NCI-H82 treated with DMSO at 0.1 percent for 48 hours (cell line): ENCODE measurements at regions not wholly inside any gene's neighbourhood (a gene's known extent, or its start where the extent isn't known, plus 50 kb on each side); places are given as distances from the start of the nearest gene placed in this dataset.

Source experiments
- DNase-seq: peaks from one replicate; lab custom pipeline; 2025; ENCODE audit not compliant: unreplicated experiment; lab: John Stamatoyannopoulos, UW

DNA sequence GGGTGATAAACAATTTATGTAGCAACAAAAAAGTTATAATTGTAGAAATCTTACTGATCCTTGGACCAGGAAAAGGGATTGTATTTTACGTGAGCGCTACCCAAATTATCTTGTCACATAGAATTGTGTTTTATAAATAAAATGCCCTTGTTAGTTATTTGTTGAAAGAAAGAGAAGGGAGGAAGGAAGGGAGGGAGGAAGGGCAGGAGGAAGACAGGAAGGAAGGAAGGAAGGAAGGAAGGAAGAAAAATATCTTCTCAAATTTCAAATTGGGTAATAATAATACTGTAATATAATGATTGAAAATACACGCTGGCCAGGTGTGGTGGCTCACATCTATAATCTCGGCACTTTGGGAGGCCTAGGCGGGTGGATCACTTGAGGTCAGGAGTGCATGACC, 206.2 kb upstream of the TLL1 start:
- DNase-seq, result no peak

DNA sequence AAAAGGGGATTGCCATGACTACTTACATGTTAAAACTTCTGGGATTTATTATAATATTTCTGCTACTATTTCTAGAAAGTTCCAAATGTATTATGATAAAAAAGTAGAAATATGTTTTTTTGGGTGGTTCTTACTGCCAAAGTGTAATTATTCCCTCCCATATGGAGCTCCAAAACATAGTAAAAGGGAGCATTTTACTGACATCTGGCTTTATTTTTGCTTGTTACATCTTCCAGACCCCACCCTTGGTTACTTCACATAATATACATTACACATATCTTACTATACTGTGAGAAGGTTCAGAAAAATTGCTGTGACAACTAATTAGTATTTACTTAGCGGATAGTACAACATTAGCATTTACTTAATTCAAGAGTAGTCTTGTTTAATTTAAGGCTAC, 205.1 kb upstream of the TLL1 start:
- no peak for DNase-seq

DNA sequence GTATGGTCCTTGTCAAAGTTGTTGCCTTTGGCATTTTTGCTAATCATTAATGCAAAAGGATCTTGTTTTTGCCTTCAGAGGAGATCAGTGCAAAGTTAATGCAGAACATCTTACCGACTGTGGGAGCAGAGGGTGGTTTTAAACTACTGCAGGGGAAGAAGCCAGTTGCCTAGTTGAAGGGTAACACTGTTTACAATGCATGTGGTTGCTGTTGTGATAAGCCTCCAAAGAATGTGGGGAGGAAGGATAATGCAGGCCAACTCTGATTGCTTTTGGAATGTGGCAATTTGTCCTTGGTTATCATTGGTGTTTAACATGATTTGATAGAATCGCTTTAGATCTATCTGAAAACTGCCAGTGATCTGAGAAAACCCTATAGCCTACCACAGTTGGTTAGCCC, 204.3 kb upstream of the TLL1 start:
- DNase-seq, result no peak

DNA sequence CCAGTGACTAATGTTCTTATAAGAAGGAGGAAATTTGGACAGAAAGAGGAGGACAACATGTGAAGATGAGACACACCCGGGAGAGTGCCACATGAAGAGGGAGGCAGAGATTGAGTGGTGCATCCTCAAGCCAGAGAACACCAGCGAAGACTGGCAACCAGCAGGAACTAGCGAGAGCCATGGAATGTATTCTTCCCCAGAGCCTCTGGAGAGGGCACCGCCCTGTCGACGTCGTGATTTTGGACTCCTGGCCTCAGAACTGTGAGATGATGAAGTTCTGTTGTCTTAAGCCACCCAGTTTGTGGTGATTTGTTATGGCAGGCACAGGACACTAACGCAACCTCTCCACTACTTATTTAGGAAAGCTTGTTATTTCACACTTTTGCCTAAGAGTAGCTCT, 196.0 kb upstream of the TLL1 start:
- no peak for DNase-seq

DNA sequence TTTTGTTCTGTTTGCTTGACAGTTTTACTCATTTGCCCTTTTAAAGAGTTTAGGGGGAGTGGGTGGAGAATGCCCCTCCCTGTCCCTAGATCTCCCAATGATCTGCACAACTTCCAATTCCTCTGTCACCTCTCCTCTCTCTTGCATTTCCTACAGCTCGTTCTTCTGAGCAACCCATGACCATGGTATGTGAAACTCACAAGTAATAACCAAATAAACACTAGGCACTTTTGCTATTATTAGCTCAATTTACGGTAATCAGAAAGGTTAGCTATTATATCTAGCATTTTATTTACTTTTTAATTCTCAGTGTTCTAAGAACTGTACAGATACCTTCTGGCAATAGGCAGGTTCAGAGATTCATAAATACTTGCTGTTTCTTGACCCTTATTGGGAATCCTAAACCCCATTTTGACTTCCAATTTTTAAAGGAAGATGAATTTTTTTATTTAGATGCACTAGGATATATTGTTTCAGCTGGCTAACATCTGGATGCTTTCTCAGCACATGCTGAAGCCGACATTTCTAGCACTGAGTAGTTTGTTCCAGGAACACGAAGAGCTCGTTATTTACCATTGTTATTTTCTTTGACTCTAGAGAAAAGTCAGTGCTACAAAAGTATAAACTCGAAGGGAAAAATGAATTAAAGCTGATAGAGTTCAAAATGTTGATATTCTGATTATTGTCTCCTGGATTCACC, 194.7 kb upstream of the TLL1 start:
- DNase-seq, result no peak

DNA sequence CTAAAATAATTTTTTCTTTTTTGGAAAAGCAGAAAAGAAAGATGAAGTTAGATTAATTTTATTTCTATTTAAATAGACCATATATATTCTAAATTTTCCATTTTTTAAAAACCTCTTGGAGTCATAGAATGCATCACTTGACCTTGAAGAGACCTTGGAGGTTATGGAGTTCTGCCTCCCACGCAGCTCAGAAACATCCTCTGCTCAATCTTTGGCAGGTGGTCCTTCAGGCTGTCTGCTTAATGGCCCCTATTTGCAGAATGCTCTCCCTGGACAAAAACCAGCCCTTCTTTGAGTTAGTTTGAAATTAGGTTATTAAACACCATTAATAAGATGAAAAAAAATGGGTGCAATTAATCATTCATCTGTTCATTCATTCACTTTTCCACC, 194.1 kb upstream of the TLL1 start:
- DNase-seq, result no peak

DNA sequence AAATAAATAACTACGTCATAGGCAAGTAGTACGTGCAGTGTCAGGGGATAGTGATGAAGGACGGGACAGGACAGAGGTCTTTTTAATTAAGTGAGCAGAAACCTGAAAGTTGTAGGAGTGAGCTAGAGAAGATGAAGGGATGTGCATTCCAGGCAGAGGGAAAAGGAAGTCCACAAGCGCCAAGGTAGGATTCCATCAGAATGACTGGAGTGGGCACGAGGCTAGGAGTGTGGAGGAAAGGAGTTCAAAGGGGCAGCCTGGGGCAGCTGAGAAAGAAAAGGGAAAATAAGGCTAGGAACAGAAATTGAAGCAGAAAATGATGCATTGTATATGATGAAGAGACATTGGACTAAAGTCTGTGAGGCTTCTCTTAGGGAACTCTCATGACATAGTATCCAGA, 192.2 kb upstream of the TLL1 start:
- DNase-seq, result no peak

DNA sequence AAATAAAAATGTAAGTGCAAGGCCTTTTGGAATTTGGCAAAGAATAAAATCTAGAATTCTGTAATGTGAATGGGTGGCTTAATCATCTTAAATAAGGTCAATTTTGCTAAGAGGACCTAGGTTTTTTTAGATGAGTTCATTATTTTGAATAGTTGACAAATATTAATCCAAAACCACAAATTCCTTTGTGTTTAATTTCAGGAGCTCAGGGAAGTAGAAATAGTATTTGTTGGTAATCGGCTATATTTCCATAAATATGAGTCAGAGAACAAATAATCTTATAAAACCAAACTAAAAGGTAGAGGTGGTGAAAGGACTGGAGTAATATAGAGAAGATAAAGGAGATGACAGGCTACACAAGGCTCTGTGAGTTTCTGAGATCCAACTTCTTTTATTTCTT, 190.4 kb upstream of the TLL1 start:
- DNase-seq, result no peak

DNA sequence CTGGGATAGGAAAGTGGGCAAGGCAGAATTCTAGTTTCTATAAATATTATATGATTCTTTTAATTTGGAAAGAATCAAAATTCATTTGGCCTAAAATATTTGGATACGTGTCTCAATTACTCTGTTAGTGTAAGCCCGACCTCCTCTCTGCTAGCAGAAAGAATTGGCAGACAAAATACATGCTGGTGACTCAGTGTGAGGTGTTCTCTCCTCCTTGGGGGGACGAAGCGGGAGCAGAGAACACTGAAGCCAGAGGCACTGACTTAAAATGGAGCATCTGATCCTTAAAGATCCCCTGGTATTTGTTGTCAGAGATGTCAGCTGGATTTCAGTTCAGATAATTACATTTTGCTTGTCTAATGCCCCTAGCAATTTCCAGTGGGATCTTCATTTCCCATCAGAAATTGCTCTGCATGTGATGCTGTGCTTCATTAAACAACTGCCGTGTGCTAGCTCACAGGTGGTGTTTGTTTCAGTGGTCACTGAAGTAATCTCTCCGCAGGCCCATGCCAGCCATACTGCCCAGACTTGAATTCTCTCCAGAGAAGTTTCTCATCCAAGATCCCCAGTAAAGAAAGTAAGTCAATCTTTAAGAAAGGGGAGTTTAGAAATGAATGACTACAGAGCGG, 188.7 kb upstream of the TLL1 start:
- no peak for DNase-seq

DNA sequence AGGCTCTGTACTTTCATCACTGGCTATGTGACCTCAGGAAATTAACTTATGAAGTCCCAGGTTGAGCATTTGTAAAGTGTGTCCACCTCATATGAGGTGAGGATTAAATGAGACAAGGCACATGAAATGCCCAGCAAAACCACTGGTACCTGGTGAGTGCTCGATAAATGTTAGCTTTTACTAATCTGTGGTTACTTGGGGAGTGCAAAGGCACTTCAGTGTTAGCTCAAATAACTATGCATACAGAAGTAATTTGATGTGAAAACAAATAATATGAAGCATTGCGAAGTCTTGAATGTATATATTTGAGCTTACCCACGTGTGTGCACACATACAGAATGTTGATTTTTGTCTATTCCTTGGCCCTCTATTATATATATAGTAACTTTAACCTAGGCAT, 186.3 kb upstream of the TLL1 start:
- no peak for DNase-seq

DNA sequence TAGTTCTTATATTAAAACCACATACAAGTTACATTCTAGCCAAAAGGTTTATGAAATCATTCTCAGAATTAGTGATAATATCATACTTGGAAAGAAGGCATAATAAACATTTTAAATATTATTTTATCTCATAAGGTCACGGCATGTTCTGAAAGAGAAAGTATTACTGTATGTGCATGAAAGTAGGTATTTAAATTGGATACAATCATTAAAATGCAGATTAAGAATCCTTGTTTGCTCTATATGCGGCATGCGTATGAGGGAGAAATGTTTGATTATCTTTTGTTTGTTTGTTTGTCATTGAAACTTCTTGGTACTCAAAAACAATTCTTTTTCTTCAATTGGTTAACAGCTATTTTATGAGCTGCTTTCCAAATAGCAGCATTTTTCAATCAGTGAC, 183.9 kb upstream of the TLL1 start:
- no peak for DNase-seq

DNA sequence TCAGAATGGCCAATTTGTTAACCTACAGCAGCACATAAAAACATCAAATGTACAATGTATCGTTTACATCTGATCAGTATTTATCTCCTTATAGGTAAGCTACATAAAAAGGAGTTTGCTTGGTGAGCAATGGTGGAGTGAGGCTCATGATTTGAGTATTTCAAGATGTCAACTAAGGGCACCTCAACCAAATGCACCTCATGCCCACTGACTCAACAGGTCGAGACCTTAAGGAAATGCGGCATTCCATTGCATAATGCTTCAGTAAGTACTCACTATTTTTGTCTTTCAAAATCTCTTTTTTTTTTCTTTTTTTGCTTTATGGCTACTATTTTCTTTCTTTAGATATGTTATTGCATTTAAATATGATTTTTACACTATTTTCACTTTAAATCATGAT, 181.0 kb upstream of the TLL1 start:
- DNase-seq, result no peak

DNA sequence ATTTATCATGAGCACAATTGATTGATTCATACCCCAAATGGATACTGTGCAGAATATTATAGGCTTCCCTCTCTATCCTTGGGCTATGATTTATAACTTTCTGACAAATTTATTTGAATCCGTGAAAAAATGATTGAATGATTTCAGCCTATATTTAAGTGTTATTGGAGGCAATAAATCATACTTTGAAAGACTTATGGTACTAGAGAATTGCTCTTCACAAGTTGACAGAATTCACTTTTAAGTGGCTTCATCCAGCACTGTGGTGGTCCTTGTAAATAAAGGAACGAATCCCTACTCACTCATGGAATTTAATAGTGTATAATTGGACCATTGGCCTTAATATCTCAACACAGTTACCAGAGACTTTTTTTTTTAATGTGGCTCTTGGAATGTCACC, 174.8 kb upstream of the TLL1 start:
- DNase-seq, result no peak

DNA sequence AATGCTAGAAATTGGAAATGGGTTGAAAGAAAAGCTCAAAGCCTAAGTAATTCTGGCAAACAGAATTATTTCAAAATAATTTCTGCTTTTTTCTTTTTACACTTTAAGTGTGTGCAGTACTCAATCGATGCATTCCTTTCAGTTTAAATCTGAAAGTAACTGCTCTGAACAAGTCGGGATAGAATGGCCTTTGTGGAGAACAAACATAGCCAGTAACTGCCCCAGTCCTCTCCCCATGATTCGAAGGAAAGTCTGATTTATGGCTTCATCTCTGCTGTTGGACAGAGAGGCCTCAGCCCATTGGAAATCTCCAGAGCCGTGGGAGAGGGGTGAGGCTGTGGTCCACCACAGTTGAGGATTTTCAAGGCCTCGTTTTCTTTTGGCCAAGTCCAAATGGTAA, 174.0 kb upstream of the TLL1 start:
- no peak for DNase-seq

DNA sequence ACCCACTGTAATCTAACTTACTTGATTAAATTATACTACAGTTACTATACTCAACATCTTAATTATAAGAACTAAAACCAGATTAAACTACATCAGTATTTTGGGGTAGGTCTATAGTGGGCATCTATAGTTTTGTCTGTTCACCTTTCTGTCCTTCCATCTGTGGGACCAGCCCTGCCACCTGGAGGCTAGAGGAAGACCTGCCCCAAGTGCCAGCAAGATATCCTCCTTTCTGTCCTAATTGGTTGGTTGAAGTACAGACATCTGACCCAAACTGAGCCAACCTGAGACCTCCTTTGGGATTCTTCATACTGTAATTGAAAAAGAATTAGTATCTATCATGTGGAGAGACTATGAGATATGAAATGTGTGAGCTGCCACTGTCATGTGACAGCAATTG, 172.2 kb upstream of the TLL1 start:
- DNase-seq, result no peak

DNA sequence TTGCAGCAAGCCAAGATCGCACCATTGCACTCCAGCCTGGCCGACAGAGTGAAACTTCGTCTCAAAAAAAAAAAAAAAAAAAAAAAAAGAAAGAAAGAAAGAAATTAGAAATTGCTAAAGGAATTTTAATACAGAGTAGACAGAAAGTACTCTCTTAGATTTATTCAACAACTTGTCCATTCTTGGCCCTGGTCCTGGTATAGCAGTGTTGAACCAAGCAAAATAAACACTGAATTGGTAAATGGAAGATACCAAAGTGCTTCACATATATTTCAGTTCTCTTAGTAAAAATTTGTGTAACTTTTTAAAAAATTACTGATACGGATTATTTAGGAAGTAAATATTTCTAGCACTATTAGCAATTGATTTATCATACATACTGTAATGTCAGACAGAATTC, 165.9 kb upstream of the TLL1 start:
- DNase-seq, result no peak

DNA sequence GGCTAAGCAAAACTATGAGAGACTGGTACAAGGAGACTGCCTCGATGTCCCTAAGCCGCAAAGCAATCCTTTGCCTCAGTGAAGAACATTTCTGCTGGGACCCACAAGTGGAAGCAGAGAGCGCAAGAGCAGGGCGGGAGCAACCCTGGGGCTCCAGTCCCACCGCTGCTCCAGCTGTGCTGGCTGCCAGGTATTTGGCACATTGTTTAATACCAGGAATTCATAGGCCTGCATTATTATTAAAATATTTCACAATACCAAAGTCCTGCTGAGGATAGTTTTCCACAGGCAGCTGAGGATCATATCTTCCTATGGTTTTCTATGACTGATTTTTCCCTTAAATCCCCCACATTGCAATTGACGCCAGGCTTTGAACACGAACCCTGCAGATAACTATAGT, 163.5 kb upstream of the TLL1 start:
- no peak for DNase-seq

DNA sequence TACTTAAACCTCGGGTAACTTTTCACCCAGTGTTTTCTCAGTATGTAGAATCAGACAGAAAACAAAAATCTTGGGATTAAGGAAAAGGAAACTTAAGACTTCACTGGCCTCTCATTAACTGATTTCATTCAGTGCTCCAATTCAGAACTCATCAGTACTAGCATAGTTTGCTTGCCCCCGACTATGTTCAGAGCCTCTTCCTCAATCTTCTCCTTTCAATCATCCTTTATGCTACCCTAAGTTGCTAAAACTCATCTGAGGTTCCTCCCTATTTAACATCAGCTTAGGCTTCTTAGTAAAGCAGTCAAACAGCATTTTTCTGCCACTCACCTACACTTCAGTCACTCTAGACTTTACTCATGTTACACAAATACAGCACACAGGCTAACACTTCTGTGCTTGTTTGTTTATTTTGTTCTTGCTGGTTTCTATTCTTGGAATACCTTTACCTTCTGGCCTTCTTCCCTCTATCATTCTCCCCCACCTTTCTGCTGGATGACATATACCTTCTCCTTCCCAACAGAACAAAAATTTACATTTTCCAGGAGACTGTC, 163.0 kb upstream of the TLL1 start:
- DNase-seq, result no peak

DNA sequence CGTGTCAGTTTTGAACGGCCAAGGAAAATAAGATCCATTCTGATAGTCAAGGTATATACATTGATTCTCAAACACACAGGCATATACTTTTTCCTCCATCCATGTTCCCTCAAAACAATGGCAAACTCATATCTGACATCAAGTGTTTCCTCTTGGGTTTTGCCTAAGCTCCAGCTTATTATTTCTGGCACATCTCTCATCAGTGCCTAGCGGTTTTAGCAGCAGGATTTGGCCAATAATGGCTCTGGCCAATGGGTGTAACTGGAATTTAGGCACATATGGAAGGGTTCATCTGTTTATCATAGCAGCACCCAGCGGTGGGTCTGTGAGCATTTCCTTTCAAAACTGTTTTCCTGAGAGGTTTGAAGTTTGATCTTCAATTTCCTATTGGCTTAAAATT, 161.6 kb upstream of the TLL1 start:
- no peak for DNase-seq

DNA sequence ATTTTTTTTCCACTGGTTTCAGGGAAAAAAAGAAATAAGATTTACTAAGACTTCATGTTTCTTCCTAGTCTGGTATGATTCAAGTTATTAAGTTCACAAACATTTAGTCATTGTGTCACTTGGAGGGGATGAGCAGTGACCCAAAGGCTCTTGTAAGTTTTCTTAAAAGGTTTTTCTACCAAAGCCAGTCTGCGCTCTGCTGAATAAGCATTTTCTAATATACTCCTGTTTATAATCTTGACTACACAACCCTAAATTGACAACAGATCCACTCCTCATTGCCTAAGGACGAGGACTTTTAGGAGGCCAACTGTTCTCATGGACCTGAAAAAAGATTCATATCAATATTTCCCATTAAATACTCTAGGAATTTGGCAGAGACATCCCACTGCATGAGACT, 161.1 kb upstream of the TLL1 start:
- DNase-seq, result no peak

DNA sequence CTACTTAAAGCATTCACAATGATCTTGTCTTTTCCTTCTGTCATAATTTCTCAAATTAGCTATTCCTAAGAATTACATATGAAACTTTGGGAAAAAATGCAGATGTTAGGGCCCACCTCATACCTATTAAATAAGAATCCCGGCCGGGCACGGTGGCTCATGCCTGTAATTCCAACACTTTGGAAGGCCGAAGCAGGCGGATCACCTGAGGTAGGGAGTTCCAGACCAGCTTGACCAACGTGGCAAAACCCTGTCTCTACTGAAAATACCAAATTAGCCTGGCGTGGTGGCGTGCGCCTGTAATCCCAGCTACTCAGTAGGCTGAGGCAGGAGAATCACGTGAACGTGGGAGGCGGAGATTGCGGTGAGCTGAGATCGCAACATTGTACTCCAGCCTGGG, 158.4 kb upstream of the TLL1 start:
- no peak for DNase-seq

DNA sequence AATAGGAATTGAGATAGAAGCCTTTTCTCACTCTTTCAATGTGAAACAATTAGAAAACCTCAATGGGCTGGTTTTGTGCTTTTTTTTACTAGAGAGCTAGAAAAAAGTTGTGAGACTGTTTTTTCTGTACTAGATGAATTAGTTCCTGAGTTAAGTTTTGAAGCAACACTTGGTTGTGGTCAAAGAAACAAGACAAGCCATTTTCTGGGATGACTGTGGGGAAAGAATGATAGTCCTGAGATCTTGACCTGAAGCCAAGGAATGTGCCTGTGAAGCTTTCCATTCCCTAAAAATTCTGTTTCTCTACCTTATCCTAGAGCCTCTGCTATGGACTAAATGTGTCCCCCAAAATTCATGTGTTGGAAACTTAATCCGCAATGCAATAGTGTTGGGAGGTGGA, 157.8 kb upstream of the TLL1 start:
- no peak for DNase-seq

DNA sequence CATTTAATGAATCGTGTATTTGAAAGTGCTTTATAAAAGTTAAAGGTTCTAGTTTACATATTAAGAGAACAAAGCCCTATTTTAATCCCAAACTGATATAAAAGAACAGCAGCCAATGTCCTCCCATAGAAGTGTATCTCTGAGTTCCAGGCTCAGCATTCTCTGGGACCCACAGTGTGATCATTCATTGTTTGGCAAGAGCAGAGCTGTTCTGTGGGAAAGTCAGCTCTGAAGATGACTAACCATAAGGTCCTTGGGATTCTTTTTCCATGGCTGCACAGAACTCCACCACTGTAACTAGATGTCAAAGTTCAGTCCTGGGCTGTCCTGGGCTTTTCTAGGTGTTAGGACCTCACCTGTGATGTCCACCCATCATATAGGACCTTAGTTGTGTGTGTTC, 157.0 kb upstream of the TLL1 start:
- DNase-seq, result no peak
